ENCODE measurements at regions not wholly inside any gene's neighbourhood (a gene's known extent, or its start where the extent isn't known, plus 50 kb on each side); places are given as distances from the start of the nearest gene placed in this dataset.
"Not testable (repeated sequence)": the region's sequence is repeated elsewhere in the genome, so short reads cannot be mapped to it uniquely, and the experiment has no call there.

DNA sequence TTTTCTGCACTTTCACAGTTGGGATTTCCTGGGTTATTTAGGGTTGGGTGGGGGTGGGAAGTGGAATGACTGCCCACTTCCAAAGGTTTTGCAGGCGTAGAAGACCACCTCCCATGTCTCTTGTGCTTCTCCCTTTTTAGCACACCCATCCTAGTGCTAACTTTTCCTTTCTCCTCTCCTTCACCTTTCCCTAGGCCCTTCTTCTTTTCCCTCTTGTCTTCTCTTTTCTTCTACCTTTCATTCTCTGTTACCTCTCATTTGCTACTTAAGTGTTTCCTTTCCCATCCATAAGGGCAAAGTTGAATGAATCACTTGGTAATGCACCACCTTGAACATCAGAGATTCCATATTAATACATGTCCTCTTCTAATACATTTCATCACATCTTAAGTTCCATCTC is 105.0 kb upstream of the ZNF184 start:
- in situ Hi-C loops (cut with MboI; ENCODE audit: low pct_unique_long_range_greater_than_20kb, low sequenced_read_pairs): no loop called here
- DNase-seq: no peak

DNA sequence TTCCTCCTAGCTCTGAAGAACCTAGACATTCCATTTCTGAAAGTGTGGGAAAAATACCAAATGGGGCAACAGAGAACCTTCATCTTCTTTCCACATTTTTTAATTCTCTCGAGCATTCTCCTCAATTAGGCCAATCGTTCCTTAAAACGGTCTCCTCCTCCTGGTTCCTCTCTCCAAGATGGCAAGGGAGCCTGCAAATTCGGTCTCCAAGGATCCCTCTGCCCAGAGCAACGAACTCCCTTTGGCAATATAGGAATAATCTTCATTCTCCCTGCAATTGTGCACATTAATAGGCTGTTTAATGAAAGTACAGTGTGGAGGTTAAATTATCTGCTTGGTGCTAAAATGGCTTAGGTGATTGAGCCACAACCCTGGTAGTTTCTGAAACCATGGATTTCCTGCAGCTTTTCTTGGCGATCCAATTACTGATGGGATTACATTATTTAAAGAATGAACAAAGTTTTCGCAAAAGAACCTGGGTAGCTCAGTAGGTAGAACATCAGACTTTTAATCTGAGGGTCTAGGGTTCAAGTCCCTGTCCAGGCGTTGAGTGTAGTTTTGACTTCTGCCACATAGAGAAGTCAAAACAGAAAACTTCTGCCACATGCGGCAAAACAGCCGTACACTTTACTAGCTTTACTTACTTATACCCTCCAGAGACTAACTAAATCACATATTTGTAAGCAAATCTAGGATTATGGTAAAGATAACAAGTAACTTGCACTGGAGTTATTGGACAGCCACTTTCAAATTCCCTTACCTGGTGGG is 102.9 kb upstream of the ZNF184 start:
- in situ Hi-C loops (cut with MboI; ENCODE audit: low pct_unique_long_range_greater_than_20kb, low sequenced_read_pairs): no loop called here
- DNase-seq: no peak

DNA sequence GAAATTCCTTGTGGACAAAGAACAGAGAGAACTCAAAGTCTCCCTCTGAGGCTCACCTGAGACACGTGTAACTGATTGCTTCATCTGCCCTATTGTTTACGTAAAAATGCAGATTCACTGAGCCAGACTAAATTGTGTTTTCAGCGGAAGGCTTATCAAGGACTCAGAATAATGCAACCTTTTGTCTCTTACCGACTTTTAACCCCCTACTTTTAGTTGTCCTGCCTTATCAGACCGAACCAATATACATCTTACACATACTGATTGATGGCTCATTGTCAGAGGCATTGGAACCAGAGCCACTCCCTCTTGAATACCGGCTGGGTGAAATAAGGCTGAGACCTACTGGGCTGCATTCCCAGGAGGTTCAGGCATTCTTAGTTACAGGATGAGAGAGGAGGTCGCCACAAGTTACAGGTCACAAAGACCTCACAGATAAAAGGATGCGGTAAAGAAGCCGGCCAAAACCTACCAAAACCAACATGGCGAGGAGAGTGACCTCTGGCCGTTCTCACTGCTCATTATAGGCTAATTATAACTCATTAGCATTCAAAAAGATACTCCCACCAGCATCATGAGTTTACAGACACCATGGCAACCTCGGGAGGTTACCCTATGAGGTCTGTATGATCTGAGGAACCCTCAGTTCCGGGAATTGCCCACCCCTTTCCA is 95.5 kb upstream of the ZNF184 start:
- in situ Hi-C loops (cut with MboI; ENCODE audit: low pct_unique_long_range_greater_than_20kb, low sequenced_read_pairs): no loop called here

DNA sequence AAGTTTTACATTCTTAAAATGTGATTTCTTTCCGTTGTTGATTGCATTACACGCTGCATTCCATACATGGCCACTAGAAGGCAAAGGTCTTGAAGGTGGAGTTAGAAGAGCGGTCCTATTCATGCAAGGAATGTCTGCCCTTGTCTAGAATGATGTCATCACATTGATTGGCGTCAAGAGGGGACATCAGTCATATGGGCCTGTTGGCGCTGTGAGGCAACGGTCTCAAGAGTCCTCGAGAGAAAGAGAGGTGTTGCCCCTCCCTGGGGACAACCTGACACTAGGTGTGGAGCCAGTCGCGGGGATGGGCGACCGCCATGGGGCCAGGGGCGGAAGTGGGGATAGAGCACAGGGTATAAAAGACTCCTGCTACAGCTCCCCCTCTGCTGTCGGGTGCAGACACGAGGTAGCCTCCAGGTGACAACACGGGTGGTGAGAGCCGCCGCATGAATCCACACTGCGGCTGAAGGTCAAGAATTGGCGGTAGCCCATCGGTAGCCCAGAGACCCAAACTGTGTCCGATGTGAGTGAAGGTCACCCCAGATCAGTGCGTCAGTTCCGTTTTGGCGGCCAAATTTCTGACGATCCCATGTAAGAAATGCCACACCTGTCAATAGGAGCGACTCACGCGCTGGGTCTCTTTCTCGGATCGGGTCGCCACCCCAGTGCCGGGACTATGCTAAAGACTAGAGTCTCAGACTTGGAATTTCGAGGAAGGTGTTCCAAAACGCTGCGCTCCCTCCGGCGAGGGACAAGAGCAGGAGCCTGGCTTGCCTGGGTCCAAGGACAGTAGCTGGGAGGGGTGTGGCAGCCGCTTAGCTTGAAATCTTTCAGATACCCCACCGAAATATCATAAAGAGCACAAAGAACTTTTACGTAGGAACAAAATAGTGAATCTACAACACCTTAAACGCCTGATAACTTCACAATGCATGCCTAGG is 93.2 kb upstream of the ZNF184 start:
- in situ Hi-C loops (cut with MboI; ENCODE audit: low pct_unique_long_range_greater_than_20kb, low sequenced_read_pairs): no loop called here
- DNase-seq: no peak

More for the DNA sequence above, 95.5 kb upstream of the ZNF184 start:
- DNase-seq: no peak

DNA sequence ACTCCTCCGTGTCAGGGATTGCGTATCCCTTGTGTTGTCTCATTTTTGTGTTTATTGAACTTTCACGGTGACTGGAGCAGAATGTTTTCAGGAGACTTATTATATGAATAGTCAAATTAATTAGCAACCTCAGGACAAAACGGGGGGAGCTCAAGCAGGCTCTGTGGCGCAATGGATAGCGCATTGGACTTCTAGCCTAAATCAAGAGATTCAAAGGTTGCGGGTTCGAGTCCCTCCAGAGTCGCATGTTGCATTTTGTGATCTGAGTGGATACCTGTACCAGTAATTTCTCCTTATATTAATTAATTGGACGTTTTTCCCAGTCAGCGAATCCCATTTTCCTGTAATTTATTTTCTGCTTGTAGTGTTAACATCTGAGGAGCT is 89.1 kb upstream of the ZNF184 start:
- no peak for DNase-seq
- in situ Hi-C loops (cut with MboI; ENCODE audit: low pct_unique_long_range_greater_than_20kb, low sequenced_read_pairs): no loop called here

DNA sequence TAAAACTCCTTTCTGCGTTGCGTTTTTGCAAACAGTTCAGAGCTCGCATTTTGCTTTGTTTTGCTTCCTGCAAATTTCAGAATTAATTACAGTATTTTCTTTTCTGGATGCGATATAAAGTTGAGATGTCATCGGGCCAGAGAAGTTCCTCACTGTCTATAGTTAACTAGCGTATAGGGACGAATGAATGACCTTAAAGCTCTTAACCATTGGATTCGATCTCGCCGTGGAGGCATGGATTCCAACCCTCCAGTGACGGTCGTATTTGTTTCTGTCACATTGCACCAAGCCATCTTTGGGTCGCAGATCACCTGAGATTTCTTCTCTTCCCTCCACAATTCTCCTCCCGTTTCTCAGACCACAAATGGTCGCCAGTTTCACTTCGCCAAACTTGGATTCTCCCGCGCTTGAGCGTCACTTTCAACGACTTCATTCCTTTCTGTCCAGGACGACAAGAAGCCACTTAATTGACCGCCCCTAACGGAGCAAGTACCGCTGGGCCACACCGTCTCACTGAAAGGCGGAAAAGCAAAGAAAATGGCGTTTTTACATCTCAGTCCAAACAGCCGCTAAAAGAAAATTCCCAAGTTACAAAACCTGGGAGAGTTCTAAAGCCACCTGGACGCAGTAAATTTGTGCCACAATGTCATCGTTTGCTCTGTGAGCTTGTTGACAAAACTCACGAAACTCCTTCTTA is 85.3 kb upstream of the ZNF184 start:
- in situ Hi-C loops (cut with MboI; ENCODE audit: low pct_unique_long_range_greater_than_20kb, low sequenced_read_pairs): no loop called here
- no peak for DNase-seq

DNA sequence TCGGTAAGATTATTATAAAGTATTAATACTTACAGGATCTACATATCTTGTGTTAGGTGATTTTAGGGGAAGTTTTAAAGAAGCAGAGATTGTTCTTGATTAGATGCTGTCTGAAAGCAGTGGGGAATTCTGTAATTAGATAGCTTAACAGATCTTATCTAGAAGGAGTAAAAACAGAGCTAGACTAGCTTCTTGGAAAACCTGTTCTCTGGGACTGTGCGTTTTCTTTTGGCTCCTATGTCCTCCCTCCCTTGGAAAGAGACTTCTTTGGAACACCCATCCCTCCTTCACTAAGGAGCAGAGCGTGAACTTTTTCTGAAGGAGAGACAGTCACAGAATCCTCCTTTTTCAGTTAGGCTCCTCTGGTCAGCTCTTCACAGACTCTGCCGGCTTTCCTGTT is 83.5 kb upstream of the ZNF184 start:
- no peak for DNase-seq
- in situ Hi-C loops (cut with MboI; ENCODE audit: low pct_unique_long_range_greater_than_20kb, low sequenced_read_pairs): no loop called here

DNA sequence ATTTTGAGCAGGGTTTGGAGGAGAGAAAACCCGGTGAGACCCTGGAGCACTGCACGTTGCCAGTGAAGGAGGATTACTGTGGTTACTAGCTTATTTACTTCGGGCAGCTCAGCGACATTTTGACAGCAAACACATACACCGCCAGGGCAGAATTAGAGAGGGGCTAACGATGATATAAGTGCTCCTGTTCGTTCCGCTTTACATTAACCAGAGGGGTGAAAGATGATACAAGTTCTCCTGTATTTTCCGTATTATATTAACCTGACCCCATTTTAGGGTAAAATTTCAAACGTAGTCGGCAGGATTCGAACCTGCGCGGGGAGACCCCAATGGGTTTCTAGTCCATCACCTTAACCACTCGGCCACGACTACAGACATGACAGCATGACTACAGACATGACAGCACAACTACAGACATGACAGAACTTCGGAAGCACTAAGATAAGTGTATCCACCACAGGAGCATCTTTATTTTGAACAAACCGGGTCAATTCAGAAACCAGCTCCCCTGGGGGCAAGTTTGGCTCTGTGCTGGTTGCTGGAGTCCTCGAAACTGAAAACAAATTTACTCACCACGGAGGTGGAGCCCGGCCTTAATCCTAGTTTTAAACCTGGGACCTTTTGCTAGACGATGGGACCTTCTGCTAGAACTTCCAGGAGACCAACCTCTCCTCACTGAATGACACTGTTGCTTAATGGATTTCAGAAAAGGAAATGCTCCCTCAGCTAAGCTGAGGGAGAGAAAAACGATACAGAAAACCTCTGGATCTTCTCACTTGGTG is 80.4 kb upstream of the ZNF184 start:
- no peak for DNase-seq
- in situ Hi-C loops (cut with MboI; ENCODE audit: low pct_unique_long_range_greater_than_20kb, low sequenced_read_pairs): no loop called here

DNA sequence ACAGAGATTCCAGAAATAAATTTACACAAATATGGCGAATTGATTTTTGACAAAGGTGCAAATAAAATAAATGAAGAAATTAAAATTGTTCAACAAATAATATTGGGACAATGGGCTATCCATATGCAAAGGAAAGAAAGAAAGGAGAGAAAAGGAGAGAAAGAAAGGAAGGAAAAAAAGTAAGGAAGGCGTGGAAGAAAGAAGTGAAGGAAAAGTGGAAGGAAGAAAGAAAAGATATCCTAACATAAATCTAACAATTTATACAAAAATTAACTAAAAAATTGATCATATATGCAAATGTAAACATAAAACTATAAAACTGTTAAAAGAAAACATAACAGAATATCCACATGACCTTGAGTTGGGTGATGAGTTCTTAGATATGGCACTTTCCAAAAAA is 78.7 kb upstream of the ZNF184 start:
- in situ Hi-C loops (cut with MboI; ENCODE audit: low pct_unique_long_range_greater_than_20kb, low sequenced_read_pairs): no loop called here
- DNase-seq: no peak

DNA sequence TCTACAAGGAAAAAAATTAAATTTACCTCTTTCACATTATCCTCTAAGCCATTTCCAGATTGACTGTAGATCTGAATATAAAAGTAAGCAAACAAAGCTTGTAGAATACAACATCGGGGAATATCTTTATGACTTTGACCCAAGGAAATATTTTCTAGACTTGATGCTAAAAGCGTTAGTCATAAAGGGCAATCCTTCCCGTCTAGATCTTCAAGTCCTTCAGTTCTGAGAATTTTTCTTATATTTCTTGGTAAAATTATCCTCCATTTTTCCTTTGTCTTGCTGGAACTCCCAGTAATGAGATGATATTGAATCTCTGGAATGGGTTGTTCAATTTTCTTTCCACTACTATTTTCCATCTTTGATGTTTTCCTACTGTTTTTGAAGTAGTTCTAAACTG is 77.8 kb upstream of the ZNF184 start:
- in situ Hi-C loops (cut with MboI; ENCODE audit: low pct_unique_long_range_greater_than_20kb, low sequenced_read_pairs): no loop called here
- DNase-seq: no peak

DNA sequence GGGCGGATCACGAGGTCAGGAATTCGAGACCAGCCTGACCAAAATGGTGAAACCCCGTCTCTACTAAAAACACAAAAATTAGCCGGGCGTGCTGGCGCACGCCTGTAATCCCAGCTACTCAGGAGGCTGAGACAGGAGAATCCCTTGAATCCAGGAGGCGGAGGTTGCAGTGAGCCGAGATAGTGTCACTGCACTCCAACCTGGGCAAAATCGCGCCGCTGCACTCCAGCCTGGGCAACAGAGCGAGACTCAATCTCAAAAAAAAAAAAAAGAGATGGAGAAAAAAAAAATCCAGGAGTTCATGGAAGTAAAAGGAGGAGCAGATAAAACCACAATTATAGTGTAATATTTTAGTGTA is 76.3 kb upstream of the ZNF184 start:
- in situ Hi-C loops (cut with MboI; ENCODE audit: low pct_unique_long_range_greater_than_20kb, low sequenced_read_pairs); DNase-seq: not testable (repeated sequence)

DNA sequence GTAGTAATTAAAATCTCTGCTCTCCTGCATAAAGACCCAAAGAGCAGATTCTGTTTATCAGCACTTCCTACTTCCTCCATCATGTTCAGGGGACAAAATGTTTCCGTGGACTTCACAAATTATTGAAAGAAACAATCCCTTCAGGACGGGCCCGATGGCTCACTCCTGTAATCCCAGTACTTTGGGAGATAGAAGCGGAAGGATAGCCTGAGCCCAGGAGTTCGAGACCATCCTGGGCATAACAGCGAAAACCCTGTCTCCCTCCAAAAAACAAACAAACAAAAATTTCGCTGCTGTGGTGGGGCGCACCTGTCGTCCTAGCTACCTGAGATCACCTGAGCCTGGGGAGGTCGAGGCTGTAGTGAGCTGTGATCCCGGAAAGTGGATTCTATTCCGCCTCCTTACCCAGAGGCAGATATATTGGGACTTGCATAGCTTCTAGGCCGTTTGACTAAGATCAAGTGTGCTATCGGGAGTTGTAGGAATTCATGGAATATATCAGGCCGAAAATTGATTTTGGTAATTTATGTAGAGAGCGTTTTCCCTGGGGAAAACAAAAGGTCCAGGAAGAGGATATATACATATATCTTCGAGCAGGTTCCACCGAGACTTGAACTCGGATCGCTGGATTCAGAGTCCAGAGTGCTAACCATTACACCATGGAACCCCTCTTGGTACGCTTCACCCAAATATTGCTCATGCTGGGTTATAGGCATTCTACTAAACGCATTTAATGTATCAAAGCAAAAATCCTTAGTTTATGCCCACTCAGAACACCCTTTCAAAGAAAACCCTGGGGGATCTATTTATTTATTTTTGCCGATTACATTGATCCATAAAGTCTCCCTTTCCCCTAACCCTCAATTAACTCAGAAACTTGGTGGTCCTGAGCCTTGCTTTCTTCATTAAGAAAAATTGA is 74.5 kb upstream of the ZNF184 start:
- in situ Hi-C loops (cut with MboI; ENCODE audit: low pct_unique_long_range_greater_than_20kb, low sequenced_read_pairs): no loop called here
- DNase-seq: peak; percentile 24

DNA sequence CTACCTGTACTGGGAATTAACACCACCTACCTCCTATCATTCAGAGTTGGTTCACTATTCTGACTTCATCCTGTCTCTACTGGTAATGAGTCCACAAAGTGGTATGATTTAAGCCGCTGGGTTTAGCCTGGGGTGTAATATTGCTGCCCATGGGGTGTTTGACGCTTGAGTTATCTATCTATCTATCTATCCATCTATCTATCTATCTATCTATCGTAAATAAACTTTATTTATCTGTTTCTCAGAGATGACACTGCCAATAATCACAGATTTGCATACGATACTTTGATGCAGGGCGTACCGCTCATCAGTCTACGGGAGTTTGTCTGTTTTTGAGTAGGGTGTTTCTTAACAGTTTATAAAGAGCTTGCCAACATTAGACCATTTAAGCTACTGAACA is 73.6 kb upstream of the ZNF184 start:
- in situ Hi-C loops (cut with MboI; ENCODE audit: low pct_unique_long_range_greater_than_20kb, low sequenced_read_pairs): no loop called here
- no peak for DNase-seq

DNA sequence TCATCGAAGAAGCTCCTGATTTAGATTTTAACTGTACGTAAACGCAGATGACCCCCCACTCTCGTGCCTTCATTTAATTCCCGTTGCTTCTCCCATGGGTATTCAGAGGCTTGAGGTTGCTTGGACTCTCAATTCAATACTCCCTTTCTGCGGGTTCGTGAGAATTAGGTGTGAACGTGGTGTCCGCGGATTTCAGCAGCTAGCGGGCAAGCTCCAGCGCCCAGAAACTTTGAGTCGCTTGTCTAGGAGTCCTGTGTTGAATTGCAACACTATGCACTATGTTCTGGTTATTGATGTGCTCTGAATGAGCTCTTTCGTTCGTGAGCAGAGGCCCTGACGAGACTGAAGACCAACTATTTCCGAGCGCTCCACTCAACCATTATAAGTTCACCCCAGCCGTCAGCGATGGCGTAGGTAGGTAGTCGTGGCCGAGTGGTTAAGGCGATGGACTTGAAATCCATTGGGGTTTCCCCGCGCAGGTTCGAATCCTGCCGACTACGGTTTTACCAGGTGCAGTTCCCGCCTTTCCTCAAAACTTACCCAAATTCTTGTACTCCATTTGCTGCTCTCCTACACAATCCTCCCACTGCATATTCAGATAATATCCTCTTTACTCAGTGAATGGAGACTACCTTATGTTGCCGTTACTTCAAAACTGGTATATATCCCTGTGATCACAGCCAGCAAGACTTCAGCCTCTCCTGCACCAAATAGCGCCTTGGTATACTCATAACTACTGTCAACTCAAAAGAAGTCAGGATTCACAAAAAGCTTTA is 72.6 kb upstream of the ZNF184 start:
- DNase-seq: no peak
- in situ Hi-C loops (cut with MboI; ENCODE audit: low pct_unique_long_range_greater_than_20kb, low sequenced_read_pairs): no loop called here

DNA sequence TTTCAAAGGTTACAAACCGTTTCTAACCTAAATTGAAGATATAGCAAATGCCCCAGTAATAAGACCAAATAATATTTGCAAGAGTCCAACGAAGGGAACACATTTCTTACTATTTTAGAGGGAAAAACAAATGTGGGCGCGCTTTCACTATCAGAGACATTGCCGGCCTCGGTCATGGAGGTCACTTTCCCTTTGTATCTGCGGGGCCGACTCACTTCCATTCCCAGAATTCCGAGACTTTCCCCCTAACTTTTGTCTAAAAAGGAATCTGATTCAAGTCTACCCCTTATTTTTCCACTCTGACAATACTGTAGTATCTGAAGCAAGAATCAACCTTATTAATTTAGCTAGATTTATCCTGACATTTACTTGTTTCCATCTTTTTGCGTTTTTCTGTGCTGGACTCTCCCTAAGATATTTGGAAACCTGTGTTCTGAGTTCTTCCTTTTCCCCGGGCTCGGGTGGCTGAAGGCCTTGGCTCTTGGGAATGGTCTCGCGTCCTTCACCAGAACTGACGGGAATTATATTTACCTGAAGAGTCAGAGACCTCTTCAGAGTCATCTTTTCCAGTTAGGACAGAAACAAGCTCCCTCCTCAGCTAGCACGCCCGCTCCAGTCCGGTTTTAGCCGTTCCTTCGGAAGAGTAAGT is 71.8 kb upstream of the ZNF184 start:
- in situ Hi-C loops (cut with MboI; ENCODE audit: low pct_unique_long_range_greater_than_20kb, low sequenced_read_pairs): no loop called here
- DNase-seq: no peak

DNA sequence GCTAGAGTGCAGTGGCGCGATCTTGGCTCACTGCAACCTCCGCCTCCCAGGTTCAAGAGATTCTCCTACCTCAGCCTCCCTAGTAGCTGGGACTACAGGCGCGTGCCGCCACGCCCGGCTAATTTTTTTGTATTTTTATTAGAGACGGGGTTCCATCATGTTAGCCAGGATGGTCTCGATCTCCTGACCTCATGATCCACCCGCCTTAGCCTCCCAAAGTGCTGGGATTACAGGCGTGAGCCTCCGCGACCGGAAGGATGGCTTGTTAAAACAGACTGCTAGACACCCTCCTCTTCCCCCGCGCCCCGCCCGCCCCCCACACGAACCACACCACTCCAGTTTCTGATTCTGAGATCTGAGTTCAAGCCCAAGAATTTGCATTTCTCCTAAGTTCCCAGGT is 71.2 kb upstream of the ZNF184 start:
- in situ Hi-C loops (cut with MboI; ENCODE audit: low pct_unique_long_range_greater_than_20kb, low sequenced_read_pairs); DNase-seq: not testable (repeated sequence)

DNA sequence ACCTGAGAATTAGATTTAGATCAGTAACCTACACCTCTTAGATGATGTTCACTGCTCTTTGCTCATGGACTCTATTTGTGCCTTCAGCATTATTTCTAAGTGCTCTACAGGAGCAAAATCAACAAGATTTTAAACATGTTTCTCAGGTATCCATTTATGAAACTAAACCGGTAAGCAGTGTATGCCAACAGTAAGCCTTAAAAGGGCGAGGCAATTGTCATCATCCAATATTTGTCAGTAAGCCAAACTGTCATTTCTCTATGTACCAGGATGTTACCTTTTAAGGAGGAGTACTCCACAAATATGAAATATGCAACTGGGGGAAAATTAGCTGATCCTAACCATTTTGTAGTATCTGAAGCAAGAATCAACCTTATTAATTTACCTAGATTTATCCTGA is 69.6 kb upstream of the ZNF184 start:
- in situ Hi-C loops (cut with MboI; ENCODE audit: low pct_unique_long_range_greater_than_20kb, low sequenced_read_pairs): no loop called here
- DNase-seq: no peak

Data from KBM-7 (cell line).